ENCODE measurements at regions not wholly inside any gene's neighbourhood (a gene's known extent, or its start where the extent isn't known, plus 50 kb on each side); places are given as distances from the start of the nearest gene placed in this dataset.
"Not testable (repeated sequence)": the region's sequence is repeated elsewhere in the genome, so short reads cannot be mapped to it uniquely, and the experiment has no call there.

DNA sequence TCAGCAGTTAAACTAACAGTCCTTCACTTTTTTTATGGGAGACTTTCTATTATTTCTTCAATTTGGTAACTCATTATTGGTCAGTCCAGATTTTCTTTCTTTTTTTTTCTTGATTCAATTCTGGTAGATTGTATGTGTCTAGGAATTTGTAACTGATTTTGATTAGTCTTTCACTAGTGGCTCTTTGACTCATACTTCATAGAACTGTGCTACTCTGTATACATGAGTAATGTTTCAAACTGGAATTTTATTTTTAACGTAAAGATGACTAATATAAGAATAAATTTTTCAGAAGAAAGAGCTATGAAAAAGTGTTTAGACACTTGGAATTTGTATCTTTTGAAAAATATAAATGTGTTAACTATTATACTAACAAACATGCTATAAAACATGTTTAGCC lies 813.0 kb downstream of the TRAM1L1 start:
- DNase-seq: no peak

DNA sequence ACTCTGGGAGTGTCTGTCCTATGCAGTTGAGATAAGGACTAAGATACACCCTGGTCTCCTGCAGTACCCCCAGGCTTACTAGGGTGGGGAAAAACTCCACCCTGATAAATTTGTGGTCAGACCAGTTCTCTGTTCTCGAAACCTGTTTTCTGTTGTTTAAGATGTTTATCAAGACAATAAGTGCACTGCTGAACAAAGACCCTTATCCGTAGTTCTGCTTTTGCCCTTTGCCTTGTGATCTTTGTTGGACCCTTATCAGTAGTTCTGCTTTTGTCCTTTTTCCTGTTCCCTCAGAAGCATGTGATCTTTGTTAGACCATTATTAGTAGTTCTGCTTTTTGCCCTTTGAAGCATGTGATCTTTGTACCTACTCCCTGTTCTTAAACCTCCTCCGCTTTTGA lies 824.4 kb downstream of the TRAM1L1 start:
- DNase-seq: not testable (repeated sequence)

DNA sequence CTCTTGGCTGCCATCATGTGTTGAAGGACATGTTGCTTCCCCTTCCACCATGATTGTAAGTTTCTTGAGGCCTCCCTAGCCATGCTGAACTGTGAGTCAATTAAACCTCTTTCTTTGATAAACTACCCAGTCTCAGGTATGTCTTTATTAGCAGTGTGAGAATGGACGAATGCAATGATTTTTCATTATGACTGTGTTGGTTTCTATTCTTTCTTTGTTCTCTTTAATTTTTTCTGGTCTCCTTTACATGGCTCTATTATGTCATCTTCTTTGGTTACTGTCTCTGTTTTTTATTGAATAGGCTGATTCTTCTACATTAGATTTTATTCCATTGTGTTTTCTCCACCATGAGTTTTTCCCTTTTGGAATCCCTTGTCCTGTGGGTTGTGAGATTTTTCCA lies 840.6 kb downstream of the TRAM1L1 start:
- DNase-seq: no peak

DNA sequence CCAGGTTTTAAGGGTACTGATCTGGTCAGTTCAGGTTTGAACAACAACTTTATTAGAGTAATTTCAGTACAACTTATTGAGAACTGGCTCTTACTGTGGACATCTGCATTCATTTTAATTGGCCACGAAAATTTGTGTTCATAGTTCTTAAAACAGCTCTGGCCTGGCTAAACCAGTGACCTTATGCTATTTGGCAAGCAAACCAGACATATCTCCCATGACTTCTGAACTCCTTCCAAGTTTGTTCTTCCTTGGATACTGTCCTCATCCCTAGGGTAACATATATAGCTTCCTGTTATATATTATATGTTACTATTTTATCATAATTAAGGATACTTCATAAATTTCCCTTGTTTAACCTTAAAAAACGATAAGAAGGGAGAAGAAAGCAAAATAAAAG lies 841.9 kb downstream of the TRAM1L1 start:
- no peak for DNase-seq

DNA sequence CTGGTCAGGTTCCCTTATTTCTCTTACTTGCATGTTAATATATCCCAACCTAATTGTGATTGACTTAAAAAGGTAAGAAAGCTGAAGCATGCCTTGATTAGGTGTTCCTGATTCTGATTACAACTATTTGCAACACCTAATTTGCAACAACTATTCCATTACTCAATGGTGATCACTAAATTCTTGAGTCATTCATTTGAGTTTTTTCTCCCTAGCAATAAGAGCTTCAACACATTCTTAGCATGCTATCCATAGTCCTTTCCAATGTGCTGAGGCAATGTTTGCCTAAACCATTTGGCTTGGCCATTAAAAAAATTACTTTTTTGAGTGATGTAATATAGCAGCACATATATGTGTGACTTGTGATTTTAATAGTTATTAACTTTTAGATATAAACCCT lies 851.4 kb downstream of the TRAM1L1 start:
- DNase-seq: no peak

DNA sequence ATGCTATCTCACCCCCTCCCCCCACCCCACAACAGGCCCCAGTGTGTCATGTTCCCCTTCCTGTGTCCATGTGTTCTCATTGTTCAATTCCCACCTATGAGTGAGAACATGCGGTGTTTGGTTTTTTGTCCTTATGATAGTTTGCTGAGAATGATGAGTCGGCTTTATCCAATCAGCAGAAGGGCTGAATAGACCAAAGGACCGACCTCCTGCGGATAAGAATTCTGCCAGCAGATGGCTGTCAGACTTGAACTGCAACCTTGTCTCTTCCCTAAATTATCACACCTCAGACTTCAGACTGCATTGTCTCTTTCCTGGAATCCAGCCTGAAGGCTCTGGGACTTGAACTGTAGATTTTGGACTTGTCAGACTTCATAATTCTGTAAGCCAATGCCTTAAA lies 853.4 kb downstream of the TRAM1L1 start:
- not testable (repeated sequence) for DNase-seq

DNA sequence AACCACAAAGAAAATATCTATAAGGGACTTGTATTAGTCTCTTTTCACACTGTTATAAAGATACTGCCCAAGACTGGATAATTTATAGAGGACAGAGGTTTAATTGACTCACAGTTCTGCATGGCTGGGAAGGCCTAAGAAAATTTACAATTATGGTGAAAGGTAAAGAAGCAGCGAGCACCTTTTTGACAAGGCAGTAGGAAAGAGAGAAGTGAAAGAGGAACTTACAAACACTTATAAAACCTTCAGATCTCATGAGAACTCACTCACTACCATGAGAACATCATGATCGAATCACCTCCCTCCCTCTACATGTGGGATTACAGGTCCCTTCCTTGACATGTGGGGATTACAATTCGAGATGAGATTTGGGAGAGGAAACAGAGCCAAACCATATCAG lies 856.0 kb downstream of the TRAM1L1 start:
- DNase-seq: no peak

DNA sequence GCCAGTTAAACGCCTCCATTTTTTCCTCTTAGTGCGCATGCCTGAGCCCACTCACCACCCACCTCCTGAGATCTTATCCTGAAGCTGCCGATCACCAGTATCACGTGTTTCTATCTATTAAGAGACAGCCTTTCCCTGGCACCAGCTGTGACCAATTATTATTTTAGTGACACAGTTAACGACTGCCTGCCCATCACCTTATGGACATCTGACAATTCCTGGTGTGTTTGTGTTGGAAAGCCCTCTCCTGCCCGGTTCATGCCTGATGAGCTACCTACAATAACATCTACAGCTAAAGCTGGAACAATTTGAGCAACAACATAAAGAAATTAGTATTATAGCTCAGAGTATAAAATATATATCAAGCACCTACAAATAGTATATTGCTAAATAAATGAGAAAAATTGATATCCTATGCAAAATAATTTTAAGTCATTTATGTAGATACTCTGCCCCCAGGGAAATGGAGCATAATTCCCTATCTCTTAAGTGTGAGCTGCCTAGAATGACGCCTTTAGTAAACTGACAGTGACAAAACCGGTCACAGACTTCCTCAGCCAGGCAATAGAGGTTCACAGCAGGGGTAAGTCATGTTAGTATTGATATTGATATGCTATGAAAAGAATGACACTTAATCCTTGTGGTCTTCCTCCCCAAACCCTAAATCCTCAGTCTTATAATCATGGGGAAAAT lies 862.2 kb downstream of the TRAM1L1 start:
- DNase-seq: no peak

DNA sequence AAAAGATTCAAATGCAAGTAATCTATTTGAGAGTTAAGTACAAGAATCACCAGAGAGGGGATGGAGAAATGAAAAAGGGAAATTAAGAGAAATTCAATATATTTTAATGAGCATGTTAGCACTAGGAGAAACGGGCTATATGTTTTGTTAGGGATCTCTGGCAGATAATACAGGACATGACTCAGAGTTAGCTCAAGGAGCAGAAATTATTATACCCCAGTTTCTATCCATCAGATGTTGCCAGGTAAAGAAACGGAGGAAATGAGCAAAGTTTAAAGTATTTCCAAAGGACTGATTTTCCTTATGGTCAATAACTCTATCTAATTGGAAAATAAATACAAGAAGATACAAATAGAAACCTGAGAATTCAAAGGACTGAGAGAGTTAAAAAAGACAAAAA lies 867.6 kb downstream of the TRAM1L1 start:
- DNase-seq: no peak

DNA sequence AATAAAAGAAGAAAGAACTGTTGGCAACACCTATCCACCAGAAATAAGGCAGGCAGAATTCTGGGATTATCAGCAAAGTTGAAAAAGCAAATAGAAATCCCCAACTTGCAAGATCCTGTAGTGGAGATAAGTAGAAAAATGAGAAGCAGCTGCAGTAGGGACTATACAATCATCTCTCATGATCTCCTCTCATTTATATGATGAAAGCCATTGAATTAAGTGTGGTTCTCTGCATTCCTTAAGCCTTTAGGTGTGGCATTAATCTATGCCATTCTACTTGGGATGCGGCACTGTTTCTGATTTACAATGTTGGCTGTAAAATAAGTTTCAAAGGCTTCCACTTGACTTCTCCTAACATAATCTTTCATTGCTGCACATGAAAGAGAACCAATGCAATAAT lies 869.8 kb downstream of the TRAM1L1 start:
- DNase-seq: no peak

DNA sequence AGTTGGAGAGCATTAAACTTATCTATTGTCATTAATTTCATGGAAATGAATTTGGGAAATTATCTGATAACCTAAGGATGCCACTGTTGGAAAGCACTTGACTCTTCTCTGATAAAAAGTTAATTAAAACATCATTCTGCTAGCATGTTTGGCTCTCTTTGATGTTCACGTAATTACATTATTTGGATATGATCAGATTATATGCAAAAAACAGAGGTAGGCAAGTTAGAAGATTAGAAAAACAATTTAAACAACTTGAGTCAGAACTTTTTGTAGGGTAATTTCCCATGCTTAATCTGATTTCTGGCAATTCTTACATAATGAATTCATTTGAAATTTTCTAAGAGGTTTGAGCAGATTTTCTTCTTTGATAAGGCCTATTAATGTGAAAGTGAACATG lies 882.9 kb downstream of the TRAM1L1 start:
- no peak for DNase-seq

DNA sequence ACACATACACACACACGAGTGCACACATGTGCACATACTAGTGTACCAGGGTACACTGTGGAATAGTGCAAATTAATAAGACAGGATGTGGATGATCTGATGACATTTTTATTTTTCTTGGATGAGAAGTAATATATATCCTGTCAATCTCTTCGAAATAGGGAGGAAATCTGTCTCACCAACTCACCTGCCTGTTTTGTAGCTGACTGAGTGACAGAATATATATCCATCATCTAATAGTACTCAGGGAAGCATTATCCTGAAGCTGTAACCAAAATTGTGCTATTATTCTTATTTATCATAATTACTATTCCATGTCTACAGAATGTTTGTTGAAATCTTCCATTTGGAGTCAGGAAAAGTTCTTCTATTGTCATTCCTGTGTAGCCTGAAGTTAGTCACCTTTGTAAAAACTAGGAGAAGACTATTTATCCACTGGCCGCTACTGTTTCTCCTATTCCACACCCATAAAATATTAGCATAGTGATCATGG lies 888.0 kb downstream of the TRAM1L1 start:
- no peak for DNase-seq

DNA sequence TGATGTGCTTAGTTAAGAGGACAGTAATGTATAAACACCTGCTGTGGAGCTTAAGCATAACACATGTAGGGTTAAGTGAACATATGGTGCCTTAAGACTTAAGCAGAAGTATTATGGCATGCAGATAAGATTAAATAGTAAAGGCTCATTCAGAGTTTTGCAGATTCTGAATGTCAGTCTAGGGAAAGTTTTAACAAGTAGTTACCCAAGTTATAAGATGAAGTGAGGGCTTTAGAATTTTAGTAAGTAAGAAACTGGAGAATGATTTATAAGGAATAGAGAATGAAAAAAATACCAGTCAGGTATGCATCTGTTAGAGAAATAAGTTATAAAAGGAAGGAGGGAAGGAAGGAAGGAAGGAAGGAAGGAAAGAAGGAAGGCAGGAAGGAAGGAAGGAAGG lies 902.1 kb downstream of the TRAM1L1 start:
- no peak for DNase-seq

DNA sequence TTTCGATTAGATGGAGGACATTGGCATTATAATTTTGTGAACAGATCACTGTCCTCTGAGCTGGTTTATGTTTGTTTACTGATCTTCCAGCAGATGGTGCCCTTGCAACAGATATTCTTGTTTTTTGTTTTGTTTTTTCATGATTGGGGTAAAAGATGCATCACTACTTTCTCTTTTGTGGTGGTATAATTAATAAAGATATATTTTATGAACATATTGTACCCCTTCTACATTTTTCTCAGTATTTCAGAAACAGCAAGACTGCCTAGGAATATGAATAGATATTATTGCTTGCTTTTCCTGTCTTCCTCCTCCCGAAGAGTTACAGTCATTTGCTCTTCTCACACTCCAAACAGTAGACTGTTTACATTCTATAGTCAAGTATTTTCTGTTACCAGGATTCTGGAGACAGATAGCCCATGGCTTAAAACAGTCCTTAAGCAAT lies 905.2 kb downstream of the TRAM1L1 start:
- DNase-seq: no peak

DNA sequence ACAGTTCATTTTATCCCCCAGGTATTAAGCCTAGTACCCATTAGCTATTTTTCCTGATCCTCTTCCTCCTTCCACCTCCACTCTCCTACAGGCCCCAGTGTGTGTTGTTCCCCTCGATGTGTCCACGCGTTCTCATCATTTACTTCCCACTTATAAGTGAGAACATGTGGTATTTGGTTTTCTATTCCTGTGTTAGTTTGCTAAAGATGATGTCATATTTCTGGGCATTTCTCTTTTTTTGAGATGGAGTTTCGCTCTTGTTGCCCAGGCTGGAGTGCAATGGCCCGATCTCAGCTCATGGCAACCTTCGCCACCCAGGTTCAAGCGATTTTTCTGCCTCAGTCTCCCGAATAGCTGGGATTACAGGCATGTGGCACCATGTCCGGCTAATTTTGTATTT lies 934.0 kb downstream of the TRAM1L1 start:
- not testable (repeated sequence) for DNase-seq

DNA sequence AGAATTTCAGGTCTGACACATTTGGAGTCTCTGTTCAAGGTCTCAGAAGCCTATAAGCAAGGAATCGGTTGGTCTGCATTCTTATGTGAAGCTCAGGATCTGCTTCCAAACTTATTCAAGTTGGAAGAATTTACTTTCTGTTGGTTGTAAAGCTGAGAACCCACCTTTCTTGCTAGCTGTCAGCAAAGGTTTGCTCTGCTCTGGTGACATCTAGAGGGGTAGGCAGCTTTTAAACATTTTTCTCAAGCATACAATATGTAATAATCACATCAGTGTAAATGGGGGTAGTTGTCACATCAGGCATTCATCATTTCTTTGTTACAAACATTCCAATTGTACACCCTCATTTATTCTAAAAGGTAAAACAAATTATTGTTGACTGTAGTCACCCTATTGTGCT lies 935.2 kb downstream of the TRAM1L1 start:
- no peak for DNase-seq

DNA sequence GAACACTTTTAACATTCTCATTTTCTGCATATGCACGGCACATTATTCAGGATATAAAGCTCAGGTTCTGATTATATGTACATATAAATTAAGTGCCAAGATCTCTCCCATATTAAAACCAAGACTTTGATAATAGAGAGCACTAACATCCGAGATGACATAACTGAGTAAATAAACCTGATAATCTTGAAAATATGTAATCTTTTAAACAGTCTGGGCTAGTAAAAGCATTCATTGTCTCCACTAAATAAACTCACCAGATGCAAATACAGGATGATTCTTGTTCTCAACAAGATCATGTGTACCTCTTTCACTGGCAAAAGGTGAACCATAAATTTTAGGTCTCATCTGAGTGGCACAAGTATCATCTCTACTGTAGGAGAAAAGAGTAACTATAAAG lies 942.2 kb downstream of the TRAM1L1 start:
- DNase-seq: no peak

DNA sequence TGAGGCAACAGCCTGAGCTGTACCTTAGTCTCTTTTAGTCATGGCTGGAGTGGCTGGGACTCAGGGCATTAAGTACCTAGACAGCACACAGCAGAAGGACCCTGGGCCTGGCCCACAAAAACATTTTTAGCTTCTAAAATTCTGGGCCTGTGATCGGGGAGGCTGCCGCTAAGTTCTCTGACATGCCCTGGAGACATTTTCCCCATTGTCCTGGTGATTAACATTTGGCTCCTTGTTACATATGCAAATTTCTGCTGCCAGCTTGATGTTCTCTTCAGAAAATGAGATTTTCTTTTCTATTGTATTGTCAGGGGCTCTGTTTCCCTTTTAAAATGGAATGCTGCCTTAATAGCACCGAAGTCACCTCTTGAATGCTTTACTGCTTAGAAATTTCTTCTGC lies 952.4 kb downstream of the TRAM1L1 start:
- no peak for DNase-seq

DNA sequence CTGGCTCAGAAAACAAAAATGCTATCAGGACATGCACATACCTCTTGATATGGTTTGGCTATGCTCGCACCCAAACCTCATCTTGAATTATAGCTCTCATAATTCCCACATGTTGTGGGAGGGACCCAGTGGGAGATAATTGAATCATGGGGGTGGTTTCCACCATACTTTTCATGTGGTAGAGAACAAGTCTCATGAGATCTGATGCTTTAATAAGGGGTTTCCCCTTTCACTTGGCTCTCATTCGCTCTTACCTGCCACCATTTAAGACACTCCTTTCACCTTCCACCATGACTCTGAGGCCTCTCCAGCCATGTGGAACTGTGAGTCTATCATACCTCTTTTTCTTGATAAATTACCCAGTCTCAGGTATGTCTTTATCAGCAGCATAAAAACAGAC lies 958.6 kb downstream of the TRAM1L1 start:
- no peak for DNase-seq

DNA sequence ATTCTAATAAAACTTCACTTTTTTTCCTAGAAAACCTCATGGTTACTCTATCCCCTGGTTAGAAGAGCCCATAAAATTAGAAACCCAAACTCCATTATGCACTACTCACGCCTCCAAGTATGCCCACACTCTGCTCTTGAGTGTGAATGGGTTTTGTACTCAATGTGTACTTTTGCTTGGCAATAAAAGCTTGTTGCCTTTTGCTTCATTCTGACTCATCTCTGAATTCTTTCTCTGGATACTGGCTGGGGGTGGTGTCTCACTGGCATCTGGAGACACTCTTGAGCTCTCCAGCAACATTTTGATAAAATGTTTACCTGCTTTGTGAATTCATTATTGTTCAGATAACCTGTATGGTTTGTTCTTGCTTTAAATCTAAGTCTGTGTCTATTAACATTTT lies 963.3 kb downstream of the TRAM1L1 start:
- no peak for DNase-seq

DNA sequence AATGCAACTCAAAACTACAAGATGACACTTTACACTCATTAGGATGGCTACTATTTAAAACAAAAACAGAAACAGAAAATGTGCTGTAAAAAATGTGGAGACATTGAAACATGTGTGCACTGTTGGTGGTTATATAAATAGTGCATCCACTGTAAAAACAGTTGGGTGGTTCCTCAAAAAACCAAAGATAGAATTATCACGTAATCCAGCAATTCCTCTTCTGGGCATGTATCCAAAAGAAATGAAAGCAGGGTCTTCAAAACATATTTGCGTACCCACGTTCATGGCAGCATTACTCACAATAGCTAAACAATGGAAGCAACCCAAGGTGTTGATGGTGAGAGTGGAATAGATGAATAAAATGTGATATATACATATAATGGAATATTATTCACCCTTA lies 967.2 kb downstream of the TRAM1L1 start:
- no peak for DNase-seq

DNA sequence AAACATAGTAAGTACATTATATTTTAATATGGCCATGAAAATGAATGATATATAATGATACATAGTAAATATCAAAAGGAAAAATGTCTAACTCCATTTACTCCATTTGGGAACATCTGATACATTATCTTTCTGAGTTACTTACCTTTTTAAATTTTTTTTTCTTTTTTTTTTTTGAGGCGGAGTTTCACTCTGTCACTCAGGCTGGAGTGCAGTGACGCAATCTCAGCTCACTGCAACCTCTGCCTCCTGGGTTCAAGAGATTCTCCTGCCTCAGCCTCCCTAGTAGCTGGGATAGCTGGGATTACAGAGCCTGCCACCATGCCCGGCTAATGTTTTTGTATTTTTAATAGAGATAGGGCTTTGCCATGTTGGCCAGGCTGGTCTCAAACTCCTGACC lies 972.5 kb downstream of the TRAM1L1 start:
- DNase-seq: not testable (repeated sequence)

DNA sequence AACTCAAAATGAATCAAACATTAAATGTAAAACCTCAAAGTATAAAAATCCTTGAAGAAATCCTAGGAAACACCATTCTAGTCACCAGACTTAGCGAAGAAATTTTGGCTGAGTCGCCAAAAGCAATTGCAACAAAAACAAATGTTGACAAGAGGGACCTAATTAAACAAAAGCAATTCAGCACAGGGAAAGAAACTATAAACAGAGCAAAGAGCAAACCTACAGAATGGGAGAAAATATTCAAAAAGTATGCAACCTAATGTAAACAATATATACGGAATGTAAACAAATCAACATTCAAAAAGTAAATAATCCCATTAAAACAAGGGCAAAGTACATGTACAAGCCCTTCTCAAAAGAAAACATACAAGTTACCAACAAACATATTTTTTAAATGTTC lies 974.7 kb downstream of the TRAM1L1 start:
- no peak for DNase-seq

DNA sequence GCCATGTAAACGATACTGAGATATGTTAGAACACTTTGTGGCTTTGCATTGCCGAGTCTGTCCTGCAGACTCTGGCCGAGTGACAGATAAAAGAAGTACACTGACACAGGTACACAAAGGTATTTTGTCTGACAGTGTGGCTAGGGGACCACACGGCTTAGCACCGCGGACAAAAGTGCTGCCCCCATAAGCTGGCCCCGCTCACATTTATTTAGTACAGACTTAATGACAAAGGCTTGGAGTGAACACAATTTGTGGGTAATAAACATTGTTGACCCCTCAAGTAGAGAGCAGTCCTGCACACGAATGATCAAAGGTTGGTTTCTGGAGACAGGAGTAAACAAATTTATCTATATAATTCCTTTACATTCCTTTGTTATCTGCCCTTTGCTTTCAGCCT lies 976.8 kb downstream of the TRAM1L1 start:
- no peak for DNase-seq

DNA sequence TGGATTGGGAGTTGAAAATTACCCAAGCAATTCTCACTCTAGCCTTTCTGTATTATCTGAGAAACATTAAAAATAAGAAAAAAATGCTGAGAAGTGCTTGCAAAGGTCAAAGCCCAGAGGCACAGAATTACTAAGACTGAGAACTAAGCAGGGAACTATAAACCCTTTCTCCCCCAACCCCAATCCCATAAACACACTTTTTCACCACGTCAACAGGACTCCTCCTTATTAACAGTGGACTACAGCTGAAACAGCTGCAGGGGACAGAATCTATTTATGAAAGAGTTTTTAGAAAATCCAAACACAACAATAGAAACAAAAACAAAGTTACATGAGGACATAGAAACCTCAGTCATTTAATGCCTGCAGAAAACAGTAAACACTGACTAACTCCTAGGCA lies 984.1 kb downstream of the TRAM1L1 start:
- no peak for DNase-seq
